ENCODE measurements at regions not wholly inside any gene's neighbourhood (a gene's known extent, or its start where the extent isn't known, plus 50 kb on each side); places are given as distances from the start of the nearest gene placed in this dataset.

DNA sequence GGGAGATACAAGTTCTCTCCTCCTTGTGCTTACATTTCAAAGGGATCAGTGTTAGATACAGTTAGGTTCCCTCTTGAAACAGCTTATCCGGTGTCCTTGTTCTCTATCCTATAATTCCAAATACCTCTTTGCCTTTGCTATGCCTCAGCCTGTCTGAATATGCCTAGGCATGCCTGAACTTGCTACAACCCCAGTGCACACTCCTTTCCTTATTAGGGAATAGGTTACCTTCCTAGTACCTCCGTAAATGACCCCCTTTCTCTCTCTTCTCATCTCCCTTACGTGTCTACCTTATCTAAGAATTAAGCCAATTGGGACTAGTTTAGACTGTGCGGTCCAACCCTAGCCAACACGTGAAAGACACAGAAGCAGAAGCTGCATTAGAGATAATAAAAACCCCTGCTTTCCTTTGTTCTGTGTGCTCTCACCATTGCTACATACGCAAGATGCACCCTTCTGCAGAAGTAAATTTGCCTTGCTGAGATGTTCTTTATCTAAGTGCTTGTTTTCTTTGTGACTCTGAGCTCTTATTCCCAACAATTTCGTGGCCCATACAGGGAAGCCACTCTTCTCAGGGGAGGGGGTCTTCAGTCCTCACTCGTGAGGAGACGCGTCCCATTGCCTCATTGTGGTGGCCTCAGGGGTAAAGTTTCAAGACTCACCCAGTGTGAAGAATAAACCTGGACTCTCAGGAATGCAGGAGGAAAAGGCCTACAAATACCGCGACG is 802.1 kb downstream of the PLA2G4A start:
- TF ChIP-seq, protein P1, sequence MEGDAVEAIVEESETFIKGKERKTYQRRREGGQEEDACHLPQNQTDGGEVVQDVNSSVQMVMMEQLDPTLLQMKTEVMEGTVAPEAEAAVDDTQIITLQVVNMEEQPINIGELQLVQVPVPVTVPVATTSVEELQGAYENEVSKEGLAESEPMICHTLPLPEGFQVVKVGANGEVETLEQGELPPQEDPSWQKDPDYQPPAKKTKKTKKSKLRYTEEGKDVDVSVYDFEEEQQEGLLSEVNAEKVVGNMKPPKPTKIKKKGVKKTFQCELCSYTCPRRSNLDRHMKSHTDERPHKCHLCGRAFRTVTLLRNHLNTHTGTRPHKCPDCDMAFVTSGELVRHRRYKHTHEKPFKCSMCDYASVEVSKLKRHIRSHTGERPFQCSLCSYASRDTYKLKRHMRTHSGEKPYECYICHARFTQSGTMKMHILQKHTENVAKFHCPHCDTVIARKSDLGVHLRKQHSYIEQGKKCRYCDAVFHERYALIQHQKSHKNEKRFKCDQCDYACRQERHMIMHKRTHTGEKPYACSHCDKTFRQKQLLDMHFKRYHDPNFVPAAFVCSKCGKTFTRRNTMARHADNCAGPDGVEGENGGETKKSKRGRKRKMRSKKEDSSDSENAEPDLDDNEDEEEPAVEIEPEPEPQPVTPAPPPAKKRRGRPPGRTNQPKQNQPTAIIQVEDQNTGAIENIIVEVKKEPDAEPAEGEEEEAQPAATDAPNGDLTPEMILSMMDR (IDR thresholded peaks at IDR 0.05), result no peak
- TF ChIP-seq POLR2AphosphoS5 (IDR thresholded peaks at IDR 0.05), result no peak

All from sigmoid colon (tissue), 4 donors.